OCI-LY7 (cell line): ENCODE measurements at regions not wholly inside any gene's neighbourhood (a gene's known extent, or its start where the extent isn't known, plus 50 kb on each side); places are given as distances from the start of the nearest gene placed in this dataset.

Experiments
- BruUV-seq: library from RNA; stranded (reverse); fragments of 400-500 nt; replicated peaks from 2 replicates; lab custom pipeline; 2021; lab: Mats Ljungman, UMichigan
- CTCF ChIA-PET: fragments of 300-600 bp; sonication (Branson Sonifier 250); formaldehyde crosslinking; loops from one replicate; lab custom pipeline; 2022; ENCODE audit warnings: antibody characterized with exemption; ENCODE audit not compliant: unreplicated experiment; lab: Charles Lee
- POLR2A ChIA-PET: fragments of 300-600 bp; sonication (Branson Sonifier 250); formaldehyde crosslinking; loops from one replicate; lab custom pipeline; 2022; ENCODE audit warnings: antibody characterized with exemption; lab: Charles Lee
- DNase-seq: peaks from one replicate; pipeline ENCODE4 v3.0.0-alpha.2; 2015; ENCODE audit warnings: low spot score
- H2AFZ ChIP-seq: fragments of 200-600 bp; sonication (generic), shearing (Covaris generic); 2 replicates; pipeline ENCODE4 v1.6.1; 2014; ENCODE audit warnings: mild to moderate bottlenecking, antibody characterized with exemption, low read length, moderate library complexity
- H3K27ac ChIP-seq: fragments of 200-600 bp; sonication (generic); 2 replicates; pipeline ENCODE4 v1.5.1; 2014; ENCODE audit warnings: mixed run types, low read depth, mild to moderate bottlenecking, moderate library complexity, low read length, inconsistent platforms; ENCODE audit not compliant: poor library complexity, severe bottlenecking
- H3K36me3 ChIP-seq: fragments of 200-600 bp; sonication (generic); 2 replicates; pipeline ENCODE4 v1.6.1; 2014; ENCODE audit warnings: mild to moderate bottlenecking, antibody characterized with exemption, low read length, moderate library complexity, mixed read lengths; ENCODE audit not compliant: insufficient read depth
- H3K4me1 ChIP-seq: fragments of 200-600 bp; sonication (generic); 2 replicates; pipeline ENCODE4 v1.5.1; 2014; ENCODE audit warnings: mild to moderate bottlenecking, low read length; ENCODE audit not compliant: insufficient read depth, poor library complexity, severe bottlenecking
- H3K4me2 ChIP-seq: fragments of 200-600 bp; sonication (generic); 2 replicates; pipeline ENCODE4 v1.6.1; 2014; ENCODE audit warnings: mild to moderate bottlenecking, low read length
- H3K4me3 ChIP-seq: fragments of 200-600 bp; sonication (generic); 2 replicates; pipeline ENCODE4 v1.5.1; 2014; ENCODE audit warnings: mild to moderate bottlenecking, low read depth, low read length; ENCODE audit not compliant: poor library complexity, severe bottlenecking
- H3K79me2 ChIP-seq: fragments of 200-600 bp; sonication (generic); 2 replicates; pipeline ENCODE4 v1.6.1; 2016; ENCODE audit warnings: low read depth, mild to moderate bottlenecking, low read length, moderate library complexity, mixed read lengths; ENCODE audit not compliant: insufficient read depth
- H3K9me2 ChIP-seq: fragments of 200-600 bp; sonication (generic); 2 replicates; pipeline ENCODE4 v1.6.1; 2016; ENCODE audit warnings: mild to moderate bottlenecking, low read length, mixed read lengths; ENCODE audit not compliant: insufficient read depth
- H3K9me3 ChIP-seq: fragments of 200-600 bp; sonication (generic); 2 replicates; pipeline ENCODE4 v1.6.1; 2014; ENCODE audit warnings: mild to moderate bottlenecking, mixed run types, low read length, mixed read lengths
- H4K20me1 ChIP-seq: fragments of 200-600 bp; sonication (generic); 2 replicates; pipeline ENCODE4 v1.6.1; 2014; ENCODE audit warnings: mild to moderate bottlenecking, antibody characterized with exemption, low read length, moderate library complexity, mixed read lengths; ENCODE audit not compliant: insufficient read depth
- CTCF ChIP-seq: fragments of 200-600 bp; sonication (generic); conservative IDR thresholded peaks from 2 replicates; pipeline ENCODE4 v1.5.1; 2014; ENCODE audit warnings: mild to moderate bottlenecking, antibody characterized with exemption, low read length, moderate library complexity, mixed read lengths
- EZH2phosphoT487 ChIP-seq: fragments of 200-600 bp; sonication (generic); IDR thresholded peaks from 2 replicates; pipeline ENCODE4 v1.6.1; 2018; ENCODE audit warnings: low read depth, borderline replicate concordance, mild to moderate bottlenecking, mixed run types, antibody characterized with exemption, low read length, moderate library complexity, mixed read lengths
- intact Hi-C: fragments of 100-400 bp; cut with micrococcal nuclease; formaldehyde crosslinking; loops from one replicate; pipeline ENCODE4 v1.10.0; 2022; ENCODE audit not compliant: unreplicated experiment

GRCh38 chr2:56047136-56047535 is 123.6 kb upstream of the EFEMP1 start:
- no peaks in the 10 kb centered on the region for H3K9me2 ChIP-seq
- no peaks in the 10 kb centered on the region for H3K79me2 ChIP-seq
- ChIA-PET CTCF (no interaction called here), POLR2A (no interaction called here)
- BruUV-seq = no TSS peak
- H3K27ac ChIP-seq = no peak overlapping the region
- H2AFZ ChIP-seq = no peak overlapping the region
- H3K4me2 ChIP-seq = no peak overlapping the region
- no peak overlapping the region for H3K4me3 ChIP-seq
- H3K36me3 ChIP-seq = no peaks in the 10 kb centered on the region
- no peaks in the 10 kb centered on the region for H3K9me3 ChIP-seq
- H3K4me1 ChIP-seq = no peaks in the 10 kb centered on the region
- TF ChIP-seq CTCF = no peak
- TF ChIP-seq EZH2phosphoT487 = no peak
- intact Hi-C loops = no loop called here
- no peak for DNase-seq
- H4K20me1 ChIP-seq = no peaks in the 10 kb centered on the region

- ChIA-PET CTCF (no interaction called here), POLR2A (no interaction called here)
- Histone ChIP-seq H3K36me3 (no peaks in the 10 kb centered on the region), H3K79me2 (no peaks in the 10 kb centered on the region), H3K4me2 (no peak overlapping the region), H4K20me1 (no peaks in the 10 kb centered on the region), H3K9me3 (no peaks in the 10 kb centered on the region), H3K9me2 (no peaks in the 10 kb centered on the region), H2AFZ (no peak overlapping the region), H3K27ac (no peak overlapping the region), H3K4me3 (no peak overlapping the region), H3K4me1 (no peaks in the 10 kb centered on the region)
- DNase-seq = no peak
- BruUV-seq = no TSS peak
- TF ChIP-seq CTCF (no peak), EZH2phosphoT487 (no peak)
- intact Hi-C loops = no loop called here
Measured at GRCh38 chr2:56049233-56049845, 125.8 kb upstream of the EFEMP1 start.

GRCh38 chr2:56053679-56054078 is 130.1 kb upstream of the EFEMP1 start:
- no peaks in the 10 kb centered on the region for H3K9me2 ChIP-seq
- no TSS peak for BruUV-seq
- CTCF ChIA-PET = no interaction called here

More at GRCh38 chr2:56053679-56054078, 130.1 kb upstream of the EFEMP1 start:
- no peak for TF ChIP-seq CTCF
- no peak for TF ChIP-seq EZH2phosphoT487
- Histone ChIP-seq H3K9me3 (no peaks in the 10 kb centered on the region), H3K79me2 (no peaks in the 10 kb centered on the region), H3K4me3 (no peak overlapping the region), H3K36me3 (no peaks in the 10 kb centered on the region), H3K4me2 (no peak overlapping the region), H2AFZ (no peak overlapping the region), H3K27ac (no peak overlapping the region), H3K4me1 (no peaks in the 10 kb centered on the region), H4K20me1 (no peaks in the 10 kb centered on the region)
- POLR2A ChIA-PET = no interaction called here
- intact Hi-C loops = no loop called here
- no peak for DNase-seq
